ENCODE measurements at regions not wholly inside any gene's neighbourhood (a gene's known extent, or its start where the extent isn't known, plus 50 kb on each side); places are given as distances from the start of the nearest gene placed in this dataset.

DNA sequence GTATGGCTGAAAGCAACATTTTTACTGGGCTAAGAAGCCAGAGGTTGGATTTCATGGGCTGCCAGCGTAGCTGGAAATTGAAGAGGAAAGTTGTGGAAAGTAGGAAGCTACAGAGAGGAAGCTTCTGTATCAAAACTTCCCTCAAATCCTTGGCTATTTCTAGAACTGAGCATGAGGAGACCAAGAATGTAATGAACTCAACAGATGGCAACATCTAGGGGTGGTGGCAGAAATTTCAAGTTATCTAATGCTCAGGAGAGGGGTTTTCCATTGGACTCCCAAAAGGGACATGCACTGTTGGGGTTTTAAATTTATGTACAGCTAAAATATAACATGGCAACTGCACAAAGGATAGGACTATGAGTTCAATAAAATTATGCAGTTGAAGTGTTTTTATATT, 151.3 kb downstream of the DHRS2 start:
- Histone ChIP-seq H3K9ac (ENCODE audit: control insufficient read depth, extremely low read depth, insufficient read depth, low read length) (no peak overlapping the region), H3K79me2 (ENCODE audit: control insufficient read depth, insufficient read depth, low read length) (no peaks in the 10 kb centered on the region), H3K4me2 (ENCODE audit: control insufficient read depth, extremely low read depth, insufficient read depth, low read depth, low read length) (no peak overlapping the region), H3K27ac (ENCODE audit: control insufficient read depth, insufficient read depth, low read length) (no peak overlapping the region), H3K9me1 (ENCODE audit: control insufficient read depth, extremely low read depth, insufficient read depth, low read length) (no peaks in the 10 kb centered on the region), H3K36me3 (ENCODE audit: control insufficient read depth in 2 of 2, extremely low read depth in 1 of 2, insufficient read depth in 2 of 2, low read length in 2 of 2) (no peaks in the 10 kb centered on the region), H4K20me1 (ENCODE audit: control insufficient read depth, extremely low read depth, insufficient read depth, low read length) (no peaks in the 10 kb centered on the region), H2AFZ (ENCODE audit: control insufficient read depth, low read length) (no peak overlapping the region), H3K4me3 (ENCODE audit: control insufficient read depth in 2 of 3, extremely low read depth in 1 of 3, insufficient read depth in 2 of 3, low read depth in 1 of 3, low read length in 3 of 3) (no peak overlapping the region), H3K9me3 (ENCODE audit: control insufficient read depth, low read depth, low read length) (no peaks in the 10 kb centered on the region), H3K4me1 (ENCODE audit: control insufficient read depth, extremely low read depth, insufficient read depth, low read length) (no peaks in the 10 kb centered on the region), H3K27me3 (ENCODE audit: control insufficient read depth, extremely low read depth, insufficient read depth, low read length) (peaks cover 2% of the 10 kb centered on the region)
- FAIRE-seq (no peak), DNase-seq (ENCODE audit: low read depth, low spot score) (no peak)
- dilution Hi-C loops (cut with MboI; ENCODE audit: extremely low pct_ligation_motif_present, low sequenced_read_pairs): no loop called here
- TF ChIP-seq, protein P1, sequence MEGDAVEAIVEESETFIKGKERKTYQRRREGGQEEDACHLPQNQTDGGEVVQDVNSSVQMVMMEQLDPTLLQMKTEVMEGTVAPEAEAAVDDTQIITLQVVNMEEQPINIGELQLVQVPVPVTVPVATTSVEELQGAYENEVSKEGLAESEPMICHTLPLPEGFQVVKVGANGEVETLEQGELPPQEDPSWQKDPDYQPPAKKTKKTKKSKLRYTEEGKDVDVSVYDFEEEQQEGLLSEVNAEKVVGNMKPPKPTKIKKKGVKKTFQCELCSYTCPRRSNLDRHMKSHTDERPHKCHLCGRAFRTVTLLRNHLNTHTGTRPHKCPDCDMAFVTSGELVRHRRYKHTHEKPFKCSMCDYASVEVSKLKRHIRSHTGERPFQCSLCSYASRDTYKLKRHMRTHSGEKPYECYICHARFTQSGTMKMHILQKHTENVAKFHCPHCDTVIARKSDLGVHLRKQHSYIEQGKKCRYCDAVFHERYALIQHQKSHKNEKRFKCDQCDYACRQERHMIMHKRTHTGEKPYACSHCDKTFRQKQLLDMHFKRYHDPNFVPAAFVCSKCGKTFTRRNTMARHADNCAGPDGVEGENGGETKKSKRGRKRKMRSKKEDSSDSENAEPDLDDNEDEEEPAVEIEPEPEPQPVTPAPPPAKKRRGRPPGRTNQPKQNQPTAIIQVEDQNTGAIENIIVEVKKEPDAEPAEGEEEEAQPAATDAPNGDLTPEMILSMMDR (optimal IDR thresholded peaks at IDR 0.05 in 1 of 3, IDR thresholded peaks at IDR 0.05 in 1 of 3, conservative IDR thresholded peaks at IDR 0.05 in 1 of 3; ENCODE audit: extremely low read depth in 1 of 3, insufficient read depth in 2 of 3, low read length in 3 of 3): no peak
- no peak for TF ChIP-seq EZH2 (IDR thresholded peaks at IDR 0.05; ENCODE audit: low read length)

DNA sequence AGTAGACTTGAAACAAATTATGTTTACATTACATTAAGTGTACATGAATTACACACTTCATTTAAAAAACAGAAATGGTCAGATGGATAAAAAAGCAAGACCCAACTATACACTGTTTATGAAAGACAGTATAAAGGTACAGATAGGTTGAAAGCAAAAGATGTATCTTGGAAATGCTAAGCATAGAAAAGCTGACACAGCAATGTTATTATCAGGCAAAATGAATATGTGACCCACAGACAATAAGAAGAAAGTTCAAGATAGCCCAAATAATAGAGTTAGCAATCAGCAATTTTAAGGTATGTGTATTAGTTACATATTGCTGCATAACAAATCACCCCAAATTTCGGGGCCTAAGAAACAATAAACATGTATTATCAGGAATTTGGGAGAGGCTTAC, 153.5 kb downstream of the DHRS2 start:
- H3K4me2 ChIP-seq (ENCODE audit: control insufficient read depth, extremely low read depth, insufficient read depth, low read depth, low read length): no peak overlapping the region
- H3K9ac ChIP-seq (ENCODE audit: control insufficient read depth, extremely low read depth, insufficient read depth, low read length): no peak overlapping the region
- no peak overlapping the region for H3K4me3 ChIP-seq (ENCODE audit: control insufficient read depth in 2 of 3, extremely low read depth in 1 of 3, insufficient read depth in 2 of 3, low read depth in 1 of 3, low read length in 3 of 3)
- no peaks in the 10 kb centered on the region for H3K27me3 ChIP-seq (ENCODE audit: control insufficient read depth, extremely low read depth, insufficient read depth, low read length)
- no peak overlapping the region for H3K27ac ChIP-seq (ENCODE audit: control insufficient read depth, insufficient read depth, low read length)
- dilution Hi-C loops (cut with MboI; ENCODE audit: extremely low pct_ligation_motif_present, low sequenced_read_pairs): no loop called here
- FAIRE-seq: no peak
- no peaks in the 10 kb centered on the region for H3K9me3 ChIP-seq (ENCODE audit: control insufficient read depth, low read depth, low read length)
- no peaks in the 10 kb centered on the region for H3K4me1 ChIP-seq (ENCODE audit: control insufficient read depth, extremely low read depth, insufficient read depth, low read length)
- no peaks in the 10 kb centered on the region for H3K9me1 ChIP-seq (ENCODE audit: control insufficient read depth, extremely low read depth, insufficient read depth, low read length)
- no peak overlapping the region for H2AFZ ChIP-seq (ENCODE audit: control insufficient read depth, low read length)
- TF ChIP-seq EZH2 (IDR thresholded peaks at IDR 0.05; ENCODE audit: low read length): no peak
- TF ChIP-seq, protein P1 (optimal IDR thresholded peaks at IDR 0.05 in 1 of 3, IDR thresholded peaks at IDR 0.05 in 1 of 3, conservative IDR thresholded peaks at IDR 0.05 in 1 of 3; ENCODE audit: extremely low read depth in 1 of 3, insufficient read depth in 2 of 3, low read length in 3 of 3): no peak
- DNase-seq (ENCODE audit: low read depth, low spot score): no peak
- no peaks in the 10 kb centered on the region for H3K36me3 ChIP-seq (ENCODE audit: control insufficient read depth in 2 of 2, extremely low read depth in 1 of 2, insufficient read depth in 2 of 2, low read length in 2 of 2)
- no peaks in the 10 kb centered on the region for H3K79me2 ChIP-seq (ENCODE audit: control insufficient read depth, insufficient read depth, low read length)
- no peaks in the 10 kb centered on the region for H4K20me1 ChIP-seq (ENCODE audit: control insufficient read depth, extremely low read depth, insufficient read depth, low read length)
